Transverse colon (tissue), 4 donors: ENCODE measurements at regions not wholly inside any gene's neighbourhood (a gene's known extent, or its start where the extent isn't known, plus 50 kb on each side); places are given as distances from the start of the nearest gene placed in this dataset.
"Not testable (repeated sequence)": the region's sequence is repeated elsewhere in the genome, so short reads cannot be mapped to it uniquely, and the experiment has no call there.

ENCODE experiments used
- DNase-seq: peaks from one replicate; pipeline ENCODE4 v3.0.0-alpha.2; 2019
- H3K27ac ChIP-seq, 4 donors: fragments of 200-600 bp; sonication (generic); 2 replicates each; pipeline ENCODE4 v1.5.1; 2016 to 2018; ENCODE audit warnings: inconsistent platforms in 4 of 4
- H3K27me3 ChIP-seq: fragments of 200-600 bp; sonication (generic); 2 replicates; pipeline ENCODE4 v1.5.1; 2017; ENCODE audit warnings: inconsistent platforms
- H3K36me3 ChIP-seq, 4 donors: fragments of 200-600 bp; sonication (generic); 2 replicates each; pipeline ENCODE4 v1.5.1; 2017 to 2019; ENCODE audit warnings: inconsistent platforms in 4 of 4
- H3K4me1 ChIP-seq, 4 donors: fragments of 200-600 bp; sonication (generic); 2 replicates each; pipeline ENCODE4 v1.5.1; 2017 to 2020; ENCODE audit warnings: inconsistent platforms in 4 of 4
- H3K4me3 ChIP-seq, 4 donors: fragments of 200-600 bp; sonication (generic); 1 replicate in 1 of 4; 2 replicates in 3 of 4; pipeline versions ENCODE4 v1.5.1 to v1.6.1; 2017 to 2019; ENCODE audit warnings: inconsistent platforms in 4 of 4
- H3K9me3 ChIP-seq, 2 donors: fragments of 200-600 bp; sonication (generic); 2 replicates each; pipeline ENCODE4 v1.5.1; 2017 to 2019; ENCODE audit warnings: inconsistent platforms in 2 of 2
- CTCF ChIP-seq, 5 experiments: fragments of 200-600 bp in 3 of 5; fragments of 450-650 bp in 2 of 5; sonication (generic) in 3 of 5; IDR thresholded peaks; 1 replicate in 2 of 5; 2 replicates in 3 of 5; pipeline ENCODE4 v1.5.1; 2016 to 2017; ENCODE audit warnings: antibody characterized with exemption in 5 of 5, inconsistent platforms in 3 of 5, mild to moderate bottlenecking in 2 of 5, moderate library complexity in 1 of 5
- EP300 ChIP-seq: sonication (generic); formaldehyde crosslinking; IDR thresholded peaks from one replicate; pipeline ENCODE4 v1.6.1; 2017; ENCODE audit warnings: antibody characterized with exemption, low read depth
- POLR2A ChIP-seq: fragments of 450-650 bp; IDR thresholded peaks from one replicate; pipeline ENCODE4 v1.6.1; 2016; ENCODE audit warnings: antibody characterized with exemption, mild to moderate bottlenecking, moderate library complexity
- POLR2AphosphoS5 ChIP-seq, 3 donors: sonication (generic); formaldehyde crosslinking; IDR thresholded peaks; one replicate each; pipeline ENCODE4 v1.6.1; 2016; ENCODE audit warnings: antibody characterized with exemption in 3 of 3
- WGBS, 2 donors: methylation state at CpG; one replicate each; pipeline ENCODE4 v1.1.5; 2018; ENCODE audit warnings: low coverage in 1 of 2; 5-methylcytosine and 5-hydroxymethylcytosine counted together
- in situ Hi-C, 4 donors: fragments of 200-750 bp; cut with MboI; loops; one replicate each; pipeline versions ENCODE4 v1.15.0 to v1.15.1; 2017; ENCODE audit warnings: low sequenced_read_pairs in 3 of 4, low pct_ligation_motif_present in 1 of 4, low pct_unique_long_range_greater_than_20kb in 1 of 4
- intact Hi-C: fragments of 100-400 bp; cut with DNase I; formaldehyde crosslinking; loops from one replicate; pipeline ENCODE4 v1.15.1; 2023; ENCODE audit warnings: low total_unique reads
- small RNA-seq, 4 donors: library from RNA; depleted of rRNA; stranded (forward); fragments of <200 nt; gene quantifications; one replicate each; pipeline ENCODE3, GENCODE V24; 2016

DNA sequence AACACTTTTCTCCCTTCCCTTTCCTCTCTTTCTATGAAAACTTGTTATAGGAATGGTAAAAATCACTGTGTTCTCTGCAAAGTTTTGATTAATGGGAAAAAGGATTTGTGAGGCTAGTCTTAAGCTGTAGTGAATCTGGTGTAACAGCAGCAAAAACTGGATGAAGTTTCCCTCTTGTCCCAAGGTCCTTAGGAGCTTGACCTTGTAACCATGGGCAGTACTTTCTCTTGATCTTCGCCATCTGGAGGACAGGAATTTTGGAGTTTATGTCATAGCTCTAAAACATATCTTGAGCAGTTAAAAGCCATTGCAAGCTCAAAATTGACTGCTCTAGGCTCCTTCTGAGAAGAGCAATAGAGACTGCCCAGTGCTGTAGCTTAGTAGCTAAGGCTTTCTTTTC is 56.5 kb upstream of the GPD1L start:
- Histone ChIP-seq H3K27me3 (no peaks in the 10 kb centered on the region), H3K27ac (no peak overlapping the region), H3K9me3 (no peaks in the 10 kb centered on the region), H3K4me1 (peaks cover 6 to 18% (median 14%) of the 10 kb centered on the region in 4 donors), H3K36me3 (no peaks in the 10 kb centered on the region), H3K4me3 (no peak overlapping the region)
- WGBS, 2 donors: 84% methylated on average over 1 of the region's 1 CpG; no CpG with 5 or more reads in 1 of the 2 donors
- TF ChIP-seq EP300 (no peak), CTCF (IDR thresholded peaks at IDR 0.05) (no peak), POLR2AphosphoS5 (IDR thresholded peaks at IDR 0.05) (no peak), POLR2A (no peak)
- in situ Hi-C loops: loop anchor here in 1 of 4 donors (25.0 kb wide), 1 partner anchor 87 kb away; no protein-coding TSS in a partner anchor
- no peak for DNase-seq
- intact Hi-C loops: no loop called here

DNA sequence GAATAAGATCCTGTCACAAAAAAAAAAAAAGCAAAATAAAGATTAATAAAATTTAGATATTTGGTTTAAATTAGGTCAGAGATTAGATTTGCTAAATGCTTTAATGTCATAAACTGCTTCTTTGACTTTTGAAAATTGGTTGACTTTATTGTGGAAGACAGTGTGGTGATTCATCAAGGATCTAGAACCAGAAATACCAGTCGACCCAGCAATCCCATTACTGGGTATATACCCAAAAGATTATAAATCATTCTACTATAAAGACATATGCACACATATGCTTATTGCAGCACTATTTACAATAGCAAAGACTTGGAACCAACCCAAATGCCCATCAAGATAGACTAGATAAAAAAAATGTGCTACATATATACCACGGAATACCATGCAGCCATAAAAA is 54.2 kb upstream of the GPD1L start:
- H3K27ac ChIP-seq, H3K27me3 ChIP-seq, H3K36me3 ChIP-seq, intact Hi-C loops, H3K9me3 ChIP-seq, in situ Hi-C loops, H3K4me3 ChIP-seq: not testable (repeated sequence)
- peaks cover 0 to 13% (median 5%) of the 10 kb centered on the region in 4 donors for H3K4me1 ChIP-seq
- DNase-seq: peak; percentile 35
- WGBS, 2 donors: 8 to 20% methylated on average over 2 of the region's 2 CpGs

DNA sequence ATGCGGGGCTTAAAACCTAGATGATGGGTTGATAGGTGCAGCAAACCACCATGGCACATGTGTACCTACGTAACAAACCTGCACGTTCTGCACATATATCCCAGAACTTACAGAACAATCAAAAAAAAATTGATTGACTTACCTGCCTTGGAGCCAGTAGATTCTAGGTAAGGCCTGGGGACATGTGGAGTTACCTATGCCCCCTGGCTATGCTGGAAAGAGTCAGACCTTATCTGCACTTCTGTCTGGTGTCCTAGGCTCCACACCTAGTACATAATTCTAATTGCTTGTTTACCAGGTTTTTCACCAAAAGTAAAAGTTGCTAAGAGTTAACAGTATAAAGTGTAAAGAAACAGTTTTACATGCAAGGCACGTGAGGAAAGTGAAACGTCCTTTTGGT is 53.6 kb upstream of the GPD1L start:
- H3K4me1 ChIP-seq: peaks cover 0 to 15% (median 5%) of the 10 kb centered on the region in 4 donors
- H3K4me3 ChIP-seq, intact Hi-C loops, H3K27me3 ChIP-seq, H3K9me3 ChIP-seq, in situ Hi-C loops, DNase-seq, H3K27ac ChIP-seq, H3K36me3 ChIP-seq: not testable (repeated sequence)
- WGBS, 2 donors: 71 to 75% methylated on average over 5 of the region's 5 CpGs

DNA sequence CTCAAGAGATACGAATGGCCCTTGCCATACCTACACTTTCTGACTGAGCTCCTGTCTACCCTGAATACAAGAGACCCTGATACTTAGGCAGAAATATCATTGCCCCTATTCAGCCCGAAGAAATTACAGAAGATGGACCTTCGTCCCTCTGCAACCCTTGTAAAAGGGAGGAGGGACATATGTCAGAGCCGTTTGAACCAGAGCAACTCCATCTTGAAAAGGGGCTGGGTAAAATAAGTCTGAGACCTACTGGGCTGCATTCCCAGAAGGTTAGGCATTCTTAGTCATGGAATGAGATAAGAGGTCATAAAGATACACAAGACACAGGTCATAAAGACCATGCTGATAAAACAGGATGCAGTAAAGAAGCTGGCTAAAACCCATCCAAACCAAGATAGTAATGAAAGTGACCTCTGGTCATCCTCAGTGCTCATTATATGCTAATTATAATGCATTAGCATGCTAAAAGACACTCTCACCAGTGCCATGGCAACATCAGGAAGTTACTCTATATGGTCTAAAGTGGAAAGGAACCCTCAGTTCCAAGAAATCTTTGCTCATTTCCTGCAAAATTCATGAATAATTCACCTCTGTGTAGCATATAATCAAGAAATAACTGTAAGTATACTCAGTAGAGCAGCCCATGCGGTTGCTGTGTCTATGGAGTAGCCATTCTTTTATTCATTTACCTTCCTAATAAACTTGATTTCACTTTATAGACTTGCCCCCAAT is 49.7 kb upstream of the GPD1L start:
- no peak for TF ChIP-seq POLR2A
- TF ChIP-seq POLR2AphosphoS5 (IDR thresholded peaks at IDR 0.05): peak in 1 of 3 donors; percentile 9
- no peak for TF ChIP-seq EP300
- 49 to 70% methylated on average over 2 to 5 of the region's 5 CpGs for WGBS, 2 donors
- Histone ChIP-seq H3K27me3 (no peaks in the 10 kb centered on the region), H3K4me1 (peaks cover 0 to 15% (median 5%) of the 10 kb centered on the region in 4 donors), H3K27ac (no peak overlapping the region), H3K9me3 (no peaks in the 10 kb centered on the region), H3K4me3 (no peak overlapping the region), H3K36me3 (no peaks in the 10 kb centered on the region)
- in situ Hi-C loops: no loop called here
- intact Hi-C loops: no loop called here
- no peak for DNase-seq

Small RNAs in the stretch of these regions (small RNA-seq; reads per million reads assigned to genes)
- 0 reads per million in 4 donors for gene RF00019
